HUES6 (cell line): ENCODE measurements at regions not wholly inside any gene's neighbourhood (a gene's known extent, or its start where the extent isn't known, plus 50 kb on each side); places are given as distances from the start of the nearest gene placed in this dataset.
"Not testable (repeated sequence)": the region's sequence is repeated elsewhere in the genome, so short reads cannot be mapped to it uniquely, and the experiment has no call there.

Source experiments
- H3K27ac ChIP-seq: 2 replicates; pipeline ENCODE4 v1.7.0; 2013; ENCODE audit warnings: low read depth, mild to moderate bottlenecking, low read length, inconsistent platforms
- H3K27me3 ChIP-seq: 2 replicates; pipeline ENCODE4 v1.6.1; 2013; ENCODE audit warnings: low read length; ENCODE audit not compliant: control insufficient read depth, insufficient read depth
- H3K36me3 ChIP-seq: 2 replicates; pipeline ENCODE4 v1.6.1; 2013; ENCODE audit warnings: low read length; ENCODE audit not compliant: control insufficient read depth, insufficient read depth
- H3K4me1 ChIP-seq: 2 replicates; pipeline ENCODE4 v1.6.1; 2013; ENCODE audit warnings: low read length; ENCODE audit not compliant: control insufficient read depth, insufficient read depth
- H3K4me3 ChIP-seq: 2 replicates; pipeline ENCODE4 v1.5.1; 2013; ENCODE audit warnings: low read depth, low read length
- H3K9ac ChIP-seq: one replicate; pipeline ENCODE4 v1.6.1; 2013; ENCODE audit warnings: mild to moderate bottlenecking, low read length
- H3K9me3 ChIP-seq: 2 replicates; pipeline ENCODE4 v1.6.1; 2013; ENCODE audit warnings: low read depth, low read length; ENCODE audit not compliant: control insufficient read depth, insufficient read depth

GRCh38 chr22:48300877-48301276 is 1526.8 kb downstream of the BRD1 start:
- H3K27ac ChIP-seq = no peak overlapping the region
- H3K9me3 ChIP-seq = no peaks in the 10 kb centered on the region
- no peaks in the 10 kb centered on the region for H3K27me3 ChIP-seq
- H3K9ac ChIP-seq = no peak overlapping the region
- H3K4me1 ChIP-seq = no peaks in the 10 kb centered on the region
- no peak overlapping the region for H3K4me3 ChIP-seq
- H3K36me3 ChIP-seq = no peaks in the 10 kb centered on the region

GRCh38 chr22:48299801-48300200 is 1527.9 kb downstream of the BRD1 start:
- Histone ChIP-seq H3K4me1 (no peaks in the 10 kb centered on the region), H3K36me3 (no peaks in the 10 kb centered on the region), H3K27ac (no peak overlapping the region), H3K9ac (no peak overlapping the region), H3K9me3 (no peaks in the 10 kb centered on the region), H3K4me3 (no peak overlapping the region), H3K27me3 (no peaks in the 10 kb centered on the region)

GRCh38 chr22:48299124-48299523 is 1528.5 kb downstream of the BRD1 start:
- Histone ChIP-seq H3K4me1 (no peaks in the 10 kb centered on the region), H3K36me3 (no peaks in the 10 kb centered on the region), H3K9me3 (no peaks in the 10 kb centered on the region), H3K27me3 (no peaks in the 10 kb centered on the region), H3K4me3 (no peak overlapping the region), H3K9ac (no peak overlapping the region), H3K27ac (no peak overlapping the region)

- Histone ChIP-seq H3K27me3 (no peaks in the 10 kb centered on the region), H3K36me3 (no peaks in the 10 kb centered on the region), H3K9me3 (no peaks in the 10 kb centered on the region), H3K27ac (no peak overlapping the region), H3K4me1 (no peaks in the 10 kb centered on the region), H3K9ac (no peak overlapping the region), H3K4me3 (no peak overlapping the region)
Measured at GRCh38 chr22:48297296-48297695, 1530.4 kb downstream of the BRD1 start.

GRCh38 chr22:48289954-48290353 is 1527.5 kb downstream of the TBC1D22A start:
- H3K27me3 ChIP-seq = not testable (repeated sequence)

GRCh38 chr22:48288376-48288940 is 1526.0 kb downstream of the TBC1D22A start:
- no peaks in the 10 kb centered on the region for H3K27me3 ChIP-seq
- H3K4me1 ChIP-seq = no peaks in the 10 kb centered on the region
- H3K9me3 ChIP-seq = peaks cover 5% of the 10 kb centered on the region; the same call in 1 of the 2 replicates

More at GRCh38 chr22:48289954-48290353, 1527.5 kb downstream of the TBC1D22A start:
- not testable (repeated sequence) for H3K4me3 ChIP-seq, H3K27ac ChIP-seq, H3K9ac ChIP-seq, H3K36me3 ChIP-seq, H3K4me1 ChIP-seq, H3K9me3 ChIP-seq

GRCh38 chr22:48287031-48287430 is 1524.6 kb downstream of the TBC1D22A start:
- Histone ChIP-seq H3K4me1 (no peaks in the 10 kb centered on the region), H3K27me3 (no peaks in the 10 kb centered on the region), H3K4me3 (no peak overlapping the region), H3K9ac (no peak overlapping the region), H3K27ac (no peak overlapping the region), H3K36me3 (no peaks in the 10 kb centered on the region), H3K9me3 (peaks cover 5% of the 10 kb centered on the region; the same call in 1 of the 2 replicates)

More at GRCh38 chr22:48288376-48288940, 1526.0 kb downstream of the TBC1D22A start:
- H3K4me3 ChIP-seq = no peak overlapping the region
- H3K36me3 ChIP-seq = no peaks in the 10 kb centered on the region
- H3K27ac ChIP-seq = no peak overlapping the region
- H3K9ac ChIP-seq = no peak overlapping the region

- Histone ChIP-seq H3K36me3 (no peaks in the 10 kb centered on the region), H3K27ac (no peak overlapping the region), H3K9ac (no peak overlapping the region), H3K9me3 (peaks cover 5% of the 10 kb centered on the region; the same call in 1 of the 2 replicates), H3K4me3 (no peak overlapping the region), H3K27me3 (no peaks in the 10 kb centered on the region), H3K4me1 (no peaks in the 10 kb centered on the region)
Measured at GRCh38 chr22:48284671-48285070, 1522.2 kb downstream of the TBC1D22A start.

GRCh38 chr22:48282804-48283203 is 1520.4 kb downstream of the TBC1D22A start:
- H3K4me3 ChIP-seq = no peak overlapping the region
- no peak overlapping the region for H3K9ac ChIP-seq
- H3K9me3 ChIP-seq = no peaks in the 10 kb centered on the region
- no peak overlapping the region for H3K27ac ChIP-seq
- no peaks in the 10 kb centered on the region for H3K36me3 ChIP-seq
- no peaks in the 10 kb centered on the region for H3K27me3 ChIP-seq
- peaks cover 11% of the 10 kb centered on the region; the same call in 1 of the 2 replicates for H3K4me1 ChIP-seq

GRCh38 chr22:48279461-48279756 is 1517.0 kb downstream of the TBC1D22A start:
- H3K36me3 ChIP-seq = no peaks in the 10 kb centered on the region
- H3K4me3 ChIP-seq = no peak overlapping the region
- H3K9me3 ChIP-seq = no peaks in the 10 kb centered on the region
- no peaks in the 10 kb centered on the region for H3K27me3 ChIP-seq
- peaks cover 11% of the 10 kb centered on the region; the same call in 1 of the 2 replicates for H3K4me1 ChIP-seq
- no peak overlapping the region for H3K9ac ChIP-seq
- H3K27ac ChIP-seq = no peak overlapping the region

- Histone ChIP-seq H3K36me3 (no peaks in the 10 kb centered on the region), H3K4me1 (peaks cover 11% of the 10 kb centered on the region; the same call in 1 of the 2 replicates), H3K27ac (no peak overlapping the region)
Measured at GRCh38 chr22:48278620-48279460, 1516.4 kb downstream of the TBC1D22A start.

More at GRCh38 chr22:48278620-48279460, 1516.4 kb downstream of the TBC1D22A start:
- no peaks in the 10 kb centered on the region for H3K27me3 ChIP-seq
- H3K4me3 ChIP-seq = no peak overlapping the region
- no peaks in the 10 kb centered on the region; the same call in 1 of the 2 replicates for H3K9me3 ChIP-seq
- H3K9ac ChIP-seq = no peak overlapping the region
